Astrocyte (in vitro differentiated cells and primary cell): ENCODE measurements at regions not wholly inside any gene's neighbourhood (a gene's known extent, or its start where the extent isn't known, plus 50 kb on each side); places are given as distances from the start of the nearest gene placed in this dataset.

Experiments
- CTCF ChIP-seq: IDR thresholded peaks from 2 replicates; pipeline ENCODE4 v1.5.1; 2011; ENCODE audit warnings: low read depth, mild to moderate bottlenecking, inconsistent platforms, low read length, moderate library complexity; ENCODE audit not compliant: insufficient read depth
- EZH2 ChIP-seq: IDR thresholded peaks from 2 replicates; pipeline ENCODE4 v1.6.1; 2012; ENCODE audit warnings: mild to moderate bottlenecking, low read length, inconsistent platforms; ENCODE audit not compliant: insufficient read depth

GRCh38 chr11:15707194-15707593, 592.5 kb downstream of the INSC start:
- TF ChIP-seq CTCF (no peak), EZH2 (no peak)
